VCaP (cell line): ENCODE measurements at regions not wholly inside any gene's neighbourhood (a gene's known extent, or its start where the extent isn't known, plus 50 kb on each side); places are given as distances from the start of the nearest gene placed in this dataset.

ENCODE experiments used
- H3K27ac ChIP-seq: fragments of 450-650 bp; 2 replicates; pipeline ENCODE4 v1.5.1; 2017
- CTCF ChIP-seq: fragments of 450-650 bp; conservative IDR thresholded peaks from 2 replicates; pipeline ENCODE4 v1.5.1; 2017; ENCODE audit warnings: mild to moderate bottlenecking, moderate library complexity

DNA sequence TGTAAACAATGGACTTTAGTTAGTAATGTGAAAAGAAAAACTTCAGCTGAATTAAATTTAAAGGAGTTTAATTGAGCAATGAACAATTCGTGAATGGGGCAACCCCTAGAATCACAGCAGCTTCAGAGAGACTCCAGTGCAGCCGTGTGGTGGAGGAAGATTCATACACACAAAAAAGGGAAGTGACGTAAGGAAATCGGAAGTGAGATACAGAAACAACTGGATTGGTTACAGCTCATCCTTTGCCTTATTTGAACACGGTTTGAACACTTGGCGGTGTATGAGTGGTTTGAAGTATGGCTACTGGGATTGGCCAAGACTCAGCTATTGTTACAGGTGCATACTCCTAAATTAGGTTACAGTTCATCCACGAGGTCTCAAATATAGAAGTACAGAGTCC is 460.4 kb upstream of the ASIC2 start:
- no peak for TF ChIP-seq CTCF
- no peak overlapping the region for H3K27ac ChIP-seq

- TF ChIP-seq CTCF, result no peak
- H3K27ac ChIP-seq, result no peak overlapping the region
Measured at GRCh38 chr17:33756021-33756420, 462.9 kb upstream of the ASIC2 start.

DNA sequence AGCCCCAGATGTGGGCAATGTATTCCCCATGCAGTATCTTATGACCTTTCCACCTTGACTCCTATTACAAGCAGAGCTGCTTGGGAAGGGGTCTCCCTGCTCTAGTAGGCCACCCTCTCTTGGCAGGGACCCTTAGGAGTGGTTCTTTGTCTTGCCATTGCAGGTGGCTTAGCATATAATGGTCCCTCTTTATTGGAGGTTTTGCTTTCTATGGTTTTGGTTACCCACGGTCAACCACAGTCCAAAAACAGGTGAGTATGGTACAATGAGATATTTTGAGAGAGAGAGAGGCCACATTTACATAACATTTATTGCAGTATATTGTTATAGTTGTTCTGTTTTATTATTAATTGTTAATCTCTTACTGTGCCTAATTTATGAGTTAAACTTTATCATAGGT is 472.8 kb upstream of the ASIC2 start:
- no peak overlapping the region for H3K27ac ChIP-seq
- no peak for TF ChIP-seq CTCF

- no peak for TF ChIP-seq CTCF
- H3K27ac ChIP-seq, result no peak overlapping the region
Measured at GRCh38 chr17:33766721-33767120, 473.6 kb upstream of the ASIC2 start.

DNA sequence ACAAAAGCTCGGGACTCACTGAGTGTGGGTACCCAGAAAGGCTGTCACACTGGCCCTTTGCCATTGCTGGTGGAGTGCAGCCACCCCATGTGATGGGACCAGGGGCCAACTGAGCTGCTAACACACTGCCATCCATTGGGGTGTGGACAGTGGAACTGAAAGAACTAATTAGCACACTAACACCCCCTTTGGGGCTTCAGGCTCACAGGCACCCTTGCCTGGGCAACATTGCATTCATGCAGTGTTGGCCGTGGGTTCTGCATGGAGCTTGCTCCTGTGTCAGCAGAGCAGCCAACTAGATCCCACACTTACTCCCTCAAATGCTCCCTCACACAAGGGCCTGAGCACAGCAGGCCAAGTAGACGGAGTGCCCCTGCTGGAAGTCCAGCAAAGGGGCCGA is 476.0 kb upstream of the ASIC2 start:
- TF ChIP-seq CTCF, result no peak

DNA sequence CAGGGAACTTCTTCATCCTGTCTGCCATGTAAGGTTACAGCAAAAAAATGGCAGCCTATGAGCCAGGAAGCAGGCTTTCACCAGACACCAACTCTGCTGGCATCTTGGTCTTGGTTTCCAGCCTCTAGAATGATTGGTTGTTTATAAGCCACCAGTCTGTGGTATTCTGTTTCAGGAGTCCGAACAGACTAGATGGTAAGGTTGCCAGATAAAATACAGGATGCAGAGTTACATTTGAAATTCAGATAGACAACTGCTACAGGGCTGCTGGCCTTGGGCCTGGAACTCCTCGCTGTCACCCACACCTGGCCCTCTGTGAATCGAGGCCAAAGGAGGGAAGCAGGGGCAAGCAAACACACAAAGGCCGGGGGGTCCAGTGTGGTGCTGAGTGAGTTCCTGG is 478.8 kb upstream of the CCL2 start:
- H3K27ac ChIP-seq, result no peak overlapping the region
- no peak for TF ChIP-seq CTCF

More for the DNA sequence above, 476.0 kb upstream of the ASIC2 start:
- no peak overlapping the region for H3K27ac ChIP-seq

DNA sequence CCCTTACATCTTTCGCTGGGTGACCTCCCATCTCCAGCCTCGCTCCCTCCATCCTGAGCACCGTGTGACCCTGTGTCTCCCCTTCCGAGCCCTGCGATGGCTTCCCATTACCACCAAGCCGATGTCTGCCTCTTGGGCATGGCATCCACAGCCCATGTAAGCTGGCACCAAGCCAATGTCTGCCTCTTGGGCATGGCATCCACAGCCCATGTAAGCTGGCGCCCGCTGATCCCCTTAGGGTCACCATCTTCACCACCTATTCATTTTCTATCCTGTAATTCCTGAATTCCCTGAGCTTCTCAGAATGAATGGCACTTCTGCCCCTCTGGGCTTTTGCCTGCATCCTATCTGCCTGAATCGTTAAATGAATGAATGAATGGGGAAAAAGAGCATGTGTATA is 478.2 kb upstream of the CCL2 start:
- H3K27ac ChIP-seq, result no peak overlapping the region
- TF ChIP-seq CTCF, result no peak

GRCh38 chr17:33777674-33778073 is 477.4 kb upstream of the CCL2 start:
- H3K27ac ChIP-seq, result no peak overlapping the region
- TF ChIP-seq CTCF, result no peak
